ENCODE measurements at regions not wholly inside any gene's neighbourhood (a gene's known extent, or its start where the extent isn't known, plus 50 kb on each side); places are given as distances from the start of the nearest gene placed in this dataset.
"Not testable (repeated sequence)": the region's sequence is repeated elsewhere in the genome, so short reads cannot be mapped to it uniquely, and the experiment has no call there.

DNA sequence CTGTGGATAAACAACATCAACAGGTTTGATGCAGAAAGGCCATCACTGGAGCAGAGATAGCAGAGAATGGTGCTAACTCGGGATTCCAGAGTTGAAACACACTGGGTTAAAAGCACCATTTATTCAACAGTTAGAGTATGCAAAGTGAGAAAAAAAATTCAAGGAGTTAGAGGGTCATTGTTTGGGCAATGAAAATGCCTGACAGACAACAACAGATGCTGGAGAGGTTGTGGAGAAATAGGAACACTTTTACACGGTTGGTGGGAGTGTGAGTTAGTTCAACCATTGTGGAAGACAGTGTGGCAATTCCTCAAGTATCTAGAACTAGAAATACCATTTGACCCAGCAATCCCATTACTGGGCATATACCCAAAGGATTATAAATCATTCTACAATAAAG is 77.4 kb upstream of the SEMA3C start:
- H3K27me3 Mint-ChIP-seq (ENCODE audit: insufficient read depth, unreplicated experiment); POLR2A ChIA-PET; H3K4me1 Mint-ChIP-seq (ENCODE audit: insufficient read depth, unreplicated experiment); H3K27ac Mint-ChIP-seq (ENCODE audit: low read depth, unreplicated experiment); DNase-seq (ENCODE audit: unreplicated experiment); intact Hi-C loops (cut with micrococcal nuclease); BruUV-seq (replicated peaks); CTCF ChIA-PET; H3K4me3 Mint-ChIP-seq (ENCODE audit: unreplicated experiment); H3K36me3 Mint-ChIP-seq (ENCODE audit: insufficient read depth, unreplicated experiment); H3K9me3 Mint-ChIP-seq (ENCODE audit: unreplicated experiment): not testable (repeated sequence)
- TF ChIP-seq, protein P1, sequence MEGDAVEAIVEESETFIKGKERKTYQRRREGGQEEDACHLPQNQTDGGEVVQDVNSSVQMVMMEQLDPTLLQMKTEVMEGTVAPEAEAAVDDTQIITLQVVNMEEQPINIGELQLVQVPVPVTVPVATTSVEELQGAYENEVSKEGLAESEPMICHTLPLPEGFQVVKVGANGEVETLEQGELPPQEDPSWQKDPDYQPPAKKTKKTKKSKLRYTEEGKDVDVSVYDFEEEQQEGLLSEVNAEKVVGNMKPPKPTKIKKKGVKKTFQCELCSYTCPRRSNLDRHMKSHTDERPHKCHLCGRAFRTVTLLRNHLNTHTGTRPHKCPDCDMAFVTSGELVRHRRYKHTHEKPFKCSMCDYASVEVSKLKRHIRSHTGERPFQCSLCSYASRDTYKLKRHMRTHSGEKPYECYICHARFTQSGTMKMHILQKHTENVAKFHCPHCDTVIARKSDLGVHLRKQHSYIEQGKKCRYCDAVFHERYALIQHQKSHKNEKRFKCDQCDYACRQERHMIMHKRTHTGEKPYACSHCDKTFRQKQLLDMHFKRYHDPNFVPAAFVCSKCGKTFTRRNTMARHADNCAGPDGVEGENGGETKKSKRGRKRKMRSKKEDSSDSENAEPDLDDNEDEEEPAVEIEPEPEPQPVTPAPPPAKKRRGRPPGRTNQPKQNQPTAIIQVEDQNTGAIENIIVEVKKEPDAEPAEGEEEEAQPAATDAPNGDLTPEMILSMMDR (IDR thresholded peaks at IDR 0.05; ENCODE audit: unreplicated experiment), result peak; percentile 2

DNA sequence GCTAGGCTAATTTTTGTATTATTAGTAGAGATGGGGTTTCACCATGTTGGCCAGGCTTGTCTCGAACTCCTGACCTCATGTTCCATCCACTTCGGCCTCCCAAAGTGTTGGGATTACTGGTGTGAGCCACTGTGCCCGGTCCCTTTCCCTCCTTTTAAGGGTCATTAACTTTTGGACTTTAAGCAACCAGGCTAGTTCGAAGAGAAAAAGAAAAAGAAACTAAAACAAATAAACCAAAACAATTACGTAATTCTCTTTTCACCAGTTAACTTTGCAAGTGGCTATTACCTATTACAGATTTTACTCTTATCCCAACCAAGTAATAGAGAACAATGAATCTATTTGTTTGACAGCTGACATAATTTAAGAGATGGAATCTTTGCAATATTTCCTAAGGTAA is 72.8 kb upstream of the SEMA3C start:
- BruUV-seq (replicated peaks), result no TSS peak
- TF ChIP-seq, protein P1 (IDR thresholded peaks at IDR 0.05; ENCODE audit: unreplicated experiment), result no peak
- no peaks in the 10 kb centered on the region for H3K4me1 Mint-ChIP-seq (ENCODE audit: insufficient read depth, unreplicated experiment)
- H3K4me3 Mint-ChIP-seq (ENCODE audit: unreplicated experiment), result no peak overlapping the region
- intact Hi-C loops (cut with micrococcal nuclease), result no loop called here
- DNase-seq (ENCODE audit: unreplicated experiment), result no peak
- H3K36me3 Mint-ChIP-seq (ENCODE audit: insufficient read depth, unreplicated experiment), result no peaks in the 10 kb centered on the region
- H3K27me3 Mint-ChIP-seq (ENCODE audit: insufficient read depth, unreplicated experiment), result no peaks in the 10 kb centered on the region
- H3K9me3 Mint-ChIP-seq (ENCODE audit: unreplicated experiment), result peaks cover 7% of the 10 kb centered on the region
- no peak overlapping the region for H3K27ac Mint-ChIP-seq (ENCODE audit: low read depth, unreplicated experiment)
- CTCF ChIA-PET, result interaction anchor here (0.6 kb wide), 1 partner anchor 449 kb away, joined by 3 read pairs; no protein-coding TSS in a partner anchor
- POLR2A ChIA-PET, result interaction anchor here (1.2 kb wide), 1 partner anchor 14 kb away, joined by 4 read pairs; no protein-coding TSS in a partner anchor

- no peak overlapping the region for H3K4me3 Mint-ChIP-seq (ENCODE audit: unreplicated experiment)
- intact Hi-C loops (cut with micrococcal nuclease), result no loop called here
- no peaks in the 10 kb centered on the region for H3K4me1 Mint-ChIP-seq (ENCODE audit: insufficient read depth, unreplicated experiment)
- POLR2A ChIA-PET, result interaction anchor here (0.5 to 0.7 kb wide), 2 partner anchors 14 to 33 kb away, joined by 3 to 4 read pairs; no protein-coding TSS in a partner anchor
- peak overlapping the region; percentile 8 for H3K27ac Mint-ChIP-seq (ENCODE audit: low read depth, unreplicated experiment)
- CTCF ChIA-PET, result interaction anchor here (0.5 to 0.7 kb wide), 2 partner anchors 98 to 389 kb away, joined by 3 to 4 read pairs; no protein-coding TSS in a partner anchor
- no peaks in the 10 kb centered on the region for H3K9me3 Mint-ChIP-seq (ENCODE audit: unreplicated experiment)
- H3K36me3 Mint-ChIP-seq (ENCODE audit: insufficient read depth, unreplicated experiment), result no peaks in the 10 kb centered on the region
- no peak for DNase-seq (ENCODE audit: unreplicated experiment)
- TF ChIP-seq, protein P1 (IDR thresholded peaks at IDR 0.05; ENCODE audit: unreplicated experiment), result no peak
- BruUV-seq (replicated peaks), result no TSS peak
- no peaks in the 10 kb centered on the region for H3K27me3 Mint-ChIP-seq (ENCODE audit: insufficient read depth, unreplicated experiment)
These were observed 65.8 kb upstream of the SEMA3C start for GRCh38 chr7:80984619-80985018.

DNA sequence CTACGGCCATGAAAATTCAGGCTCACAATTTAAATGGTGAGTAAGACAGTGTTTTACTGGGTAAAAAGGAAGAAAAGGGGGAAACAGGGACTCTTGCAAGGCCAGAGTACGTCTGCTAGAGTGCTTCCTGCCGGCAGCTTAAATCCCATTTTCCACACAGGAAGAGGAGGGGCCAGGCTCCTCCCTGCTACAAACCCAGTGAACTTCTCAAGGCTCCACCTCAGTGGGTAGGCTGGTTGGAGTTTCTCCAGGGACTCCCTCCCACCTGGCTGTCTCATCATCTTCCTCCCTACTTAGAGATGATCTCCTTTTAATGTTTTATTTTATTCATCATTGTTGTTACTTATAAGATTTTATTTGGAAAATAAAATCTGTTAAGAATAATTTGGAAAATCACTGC is 62.6 kb upstream of the SEMA3C start:
- no peaks in the 10 kb centered on the region for H3K27me3 Mint-ChIP-seq (ENCODE audit: insufficient read depth, unreplicated experiment)
- intact Hi-C loops (cut with micrococcal nuclease), result no loop called here
- no peaks in the 10 kb centered on the region for H3K36me3 Mint-ChIP-seq (ENCODE audit: insufficient read depth, unreplicated experiment)
- H3K9me3 Mint-ChIP-seq (ENCODE audit: unreplicated experiment), result peaks cover 2% of the 10 kb centered on the region
- DNase-seq (ENCODE audit: unreplicated experiment), result no peak
- POLR2A ChIA-PET, result no interaction called here
- H3K4me3 Mint-ChIP-seq (ENCODE audit: unreplicated experiment), result no peak overlapping the region
- H3K4me1 Mint-ChIP-seq (ENCODE audit: insufficient read depth, unreplicated experiment), result no peaks in the 10 kb centered on the region
- CTCF ChIA-PET, result interaction anchor here (0.7 kb wide), 1 partner anchor 572 kb away, joined by 3 read pairs; no protein-coding TSS in a partner anchor
- H3K27ac Mint-ChIP-seq (ENCODE audit: low read depth, unreplicated experiment), result no peak overlapping the region
- TF ChIP-seq, protein P1 (IDR thresholded peaks at IDR 0.05; ENCODE audit: unreplicated experiment), result no peak
- no TSS peak for BruUV-seq (replicated peaks)
